HG03280 (cell line): ENCODE measurements at regions not wholly inside any gene's neighbourhood (a gene's known extent, or its start where the extent isn't known, plus 50 kb on each side); places are given as distances from the start of the nearest gene placed in this dataset.
"Not testable (repeated sequence)": the region's sequence is repeated elsewhere in the genome, so short reads cannot be mapped to it uniquely, and the experiment has no call there.

Experiments used
- ATAC-seq: cut with Tn5 transposase; IDR thresholded peaks from one replicate; pipeline ENCODE4 v1.9.1; 2021; ENCODE audit warnings: mild to moderate bottlenecking, moderate library complexity; ENCODE audit not compliant: unreplicated experiment

DNA sequence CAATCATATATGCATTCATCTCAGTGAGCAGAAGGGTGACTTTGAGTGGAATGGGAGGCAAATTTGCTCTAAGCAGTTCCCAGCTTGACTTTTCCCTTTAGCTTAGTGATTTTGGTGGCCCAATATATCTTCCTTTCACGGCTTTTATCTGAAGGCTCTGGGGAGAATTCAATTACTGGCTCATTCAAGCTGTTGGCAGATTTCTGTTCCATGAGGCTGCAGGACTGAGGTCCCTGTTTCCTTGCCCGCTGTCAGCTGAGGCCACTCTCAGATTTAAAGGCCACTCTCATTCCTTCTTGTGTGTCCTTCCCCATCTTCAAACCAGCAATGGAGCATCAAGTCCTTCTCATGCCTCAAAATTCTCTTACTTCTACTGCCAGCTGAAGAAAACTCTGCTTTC is 170.4 kb upstream of the ATP10A start:
- no peak for ATAC-seq

GRCh38 chr15:26032162-26032846 is 169.2 kb upstream of the ATP10A start:
- no peak for ATAC-seq

DNA sequence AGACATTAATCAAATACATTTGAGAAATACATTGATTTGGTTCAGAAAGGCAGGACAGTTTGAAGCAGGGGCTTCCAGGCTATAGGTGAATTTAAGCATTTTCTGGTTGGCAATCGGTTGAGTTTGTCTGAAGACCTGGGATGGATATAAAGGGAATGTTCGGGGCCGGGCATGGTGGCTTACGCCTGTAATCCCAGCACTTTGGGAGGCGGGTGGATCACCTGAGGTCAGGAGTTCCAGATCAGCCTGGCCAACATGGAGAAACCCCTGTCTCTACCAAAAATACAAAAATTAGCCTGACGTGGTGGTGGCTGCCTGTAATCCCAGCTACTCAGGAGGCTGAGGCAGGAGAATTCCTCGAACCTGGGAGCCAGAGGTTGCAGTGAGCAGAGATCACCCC is 166.5 kb upstream of the ATP10A start:
- ATAC-seq: not testable (repeated sequence)

- no peak for ATAC-seq
Observed at GRCh38 chr15:26029146-26029545, 166.0 kb upstream of the ATP10A start.

- ATAC-seq: no peak
Observed at GRCh38 chr15:26028086-26028740, 165.1 kb upstream of the ATP10A start.

GRCh38 chr15:26026671-26027070 is 163.5 kb upstream of the ATP10A start:
- not testable (repeated sequence) for ATAC-seq

GRCh38 chr15:26024241-26024640 is 161.1 kb upstream of the ATP10A start:
- no peak for ATAC-seq

DNA sequence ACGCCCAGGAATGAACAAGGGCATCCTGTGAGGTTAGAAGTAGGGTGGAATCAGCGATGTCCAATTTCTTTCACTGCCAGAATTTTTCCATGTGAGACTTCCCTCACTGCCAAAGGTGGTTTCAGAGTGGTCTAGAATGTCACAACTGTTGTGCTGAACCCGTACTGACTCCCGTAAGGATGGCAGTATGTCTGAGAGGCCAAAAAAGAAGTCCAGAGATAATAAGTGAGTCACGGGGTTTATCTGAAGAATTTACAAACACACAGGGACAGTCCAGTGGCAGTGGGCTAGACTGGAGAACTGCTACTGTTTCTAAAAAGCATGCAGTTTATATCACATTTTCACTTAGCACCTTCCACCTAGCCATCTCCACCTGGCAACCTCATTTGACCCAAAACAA is 160.6 kb upstream of the ATP10A start:
- no peak for ATAC-seq

GRCh38 chr15:26023231-26023630 is 160.1 kb upstream of the ATP10A start:
- no peak for ATAC-seq

GRCh38 chr15:26020871-26021270 is 157.7 kb upstream of the ATP10A start:
- ATAC-seq: no peak

DNA sequence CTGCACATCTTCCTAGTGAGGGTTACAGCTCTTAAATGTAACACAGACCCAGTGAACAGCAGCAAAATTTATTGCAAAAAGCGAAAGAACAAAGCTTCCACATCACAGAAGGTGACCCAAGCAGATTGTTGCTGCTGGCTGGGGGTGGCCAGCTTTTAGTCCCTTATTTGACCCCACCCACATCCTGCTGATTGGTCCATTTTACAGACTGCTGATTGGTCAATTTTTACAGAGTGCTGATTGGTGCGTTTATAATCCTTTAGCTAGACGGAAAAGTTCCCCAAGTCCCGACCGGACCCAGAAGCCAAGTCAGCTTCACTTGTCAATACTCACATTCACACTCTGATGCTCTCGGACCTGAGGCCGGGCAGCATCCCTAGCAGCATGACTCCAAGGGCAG is 154.5 kb upstream of the ATP10A start:
- no peak for ATAC-seq

- no peak for ATAC-seq
Observed at GRCh38 chr15:26015516-26016075, 152.5 kb upstream of the ATP10A start.

DNA sequence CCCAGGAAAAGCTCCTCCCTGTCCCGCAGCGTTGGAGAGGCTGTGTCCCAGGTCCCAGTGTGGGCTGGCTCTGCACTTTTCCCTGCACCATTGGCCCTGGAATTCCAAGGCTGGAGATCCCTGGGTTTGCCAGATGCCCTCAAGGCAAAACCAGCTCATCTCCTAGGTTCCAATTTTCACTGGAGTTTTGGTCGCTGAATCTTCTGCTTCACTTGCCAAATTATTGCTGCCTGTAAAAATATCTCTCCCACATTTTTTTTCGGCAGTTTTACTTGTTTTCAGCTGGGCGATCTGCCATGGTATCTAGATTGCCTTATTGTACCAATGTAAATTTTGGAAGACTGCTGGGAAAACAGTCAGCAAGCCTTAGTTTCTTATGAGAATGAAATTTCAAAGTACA is 150.9 kb upstream of the ATP10A start:
- no peak for ATAC-seq

DNA sequence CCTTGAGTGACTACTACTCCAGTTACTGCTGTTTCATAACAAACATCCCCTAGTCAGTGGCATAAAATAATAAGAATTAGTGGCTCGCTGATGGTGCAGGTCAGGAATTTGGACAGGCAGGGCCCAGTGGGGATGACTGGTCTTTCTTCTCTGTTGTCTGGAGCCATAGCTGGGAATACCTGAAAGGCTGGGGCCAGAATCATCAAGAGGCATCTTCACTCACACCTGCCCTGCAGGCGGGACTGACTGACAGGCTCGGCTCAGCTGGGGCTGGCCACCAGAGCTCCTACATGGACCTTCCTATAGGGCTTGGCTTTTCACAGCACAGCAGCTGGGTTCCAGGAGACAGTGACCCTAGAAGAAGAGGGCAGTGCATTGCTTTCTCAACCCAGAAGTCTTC is 148.8 kb upstream of the ATP10A start:
- ATAC-seq: no peak

- ATAC-seq: no peak
Observed at GRCh38 chr15:26007151-26007550, 144.0 kb upstream of the ATP10A start.

DNA sequence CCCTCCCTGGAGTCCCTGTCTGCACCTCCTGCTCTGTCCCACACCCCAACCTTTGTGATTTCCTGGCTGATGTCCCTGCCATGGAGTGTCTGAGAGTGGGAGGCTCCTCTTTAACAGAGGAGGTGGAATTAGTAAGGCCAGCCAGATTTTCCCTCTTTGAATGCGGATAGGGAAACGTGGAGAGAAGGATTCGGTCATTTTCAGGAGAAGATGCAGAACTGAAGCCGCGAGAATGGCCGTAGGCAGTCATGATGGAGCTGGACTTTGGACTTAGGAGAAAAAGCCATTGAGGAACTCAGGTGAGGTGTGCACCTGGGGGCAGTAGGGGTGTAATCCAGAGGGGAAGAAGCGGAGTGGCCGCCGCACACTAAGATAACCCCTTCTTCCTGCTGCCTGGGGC is 138.1 kb upstream of the ATP10A start:
- ATAC-seq: no peak

GRCh38 chr15:25993506-25993905 is 130.4 kb upstream of the ATP10A start:
- ATAC-seq: no peak

DNA sequence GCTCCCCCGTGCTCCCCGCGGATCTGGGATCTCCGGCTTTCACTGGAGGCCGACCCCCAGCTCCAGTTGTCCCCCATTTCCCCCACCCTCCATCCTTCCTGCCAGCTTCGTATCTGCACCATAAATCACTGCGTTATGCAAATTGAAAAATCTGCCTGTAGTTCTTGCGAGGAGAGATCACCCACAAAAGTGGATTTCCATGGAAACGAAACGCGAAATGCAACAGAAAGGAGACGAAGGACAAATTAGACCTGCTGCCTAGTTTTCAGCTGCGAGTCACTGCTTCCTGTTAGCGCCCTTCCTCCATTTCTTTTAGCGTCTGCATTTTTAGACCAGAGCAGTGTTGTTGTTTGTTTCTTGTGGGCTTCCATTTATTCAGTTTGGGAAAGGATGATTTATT is 127.1 kb upstream of the ATP10A start:
- no peak for ATAC-seq

GRCh38 chr15:25989327-25989726 is 126.2 kb upstream of the ATP10A start:
- ATAC-seq: no peak

- not testable (repeated sequence) for ATAC-seq
Observed at GRCh38 chr15:25988716-25989115, 125.6 kb upstream of the ATP10A start.

GRCh38 chr15:25987638-25988037 is 124.5 kb upstream of the ATP10A start:
- no peak for ATAC-seq

DNA sequence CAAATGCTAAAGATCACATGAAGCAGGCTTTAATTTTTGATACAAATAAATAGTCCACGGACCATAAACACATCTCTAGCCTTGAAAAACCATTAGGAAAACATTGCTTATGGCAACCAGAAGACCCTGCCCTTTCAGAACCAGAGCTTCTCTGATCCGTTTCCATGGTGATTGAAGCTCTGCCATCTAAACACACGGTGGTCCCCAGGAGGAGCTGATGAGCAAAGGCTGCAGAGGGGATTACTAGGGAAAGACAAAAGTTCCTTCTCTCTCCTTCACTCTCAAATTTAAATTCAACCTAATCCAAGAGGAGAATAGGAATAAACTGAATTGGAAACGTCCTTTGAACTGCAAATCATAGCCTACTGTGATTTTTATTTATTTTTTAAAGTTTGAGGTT is 122.0 kb upstream of the ATP10A start:
- no peak for ATAC-seq
